NCI-H1092 (cell line): ENCODE measurements at regions not wholly inside any gene's neighbourhood (a gene's known extent, or its start where the extent isn't known, plus 50 kb on each side); places are given as distances from the start of the nearest gene placed in this dataset.

Experiments
- DNase-seq: peaks from one replicate; lab custom pipeline; 2025; lab: John Stamatoyannopoulos, UW

DNA sequence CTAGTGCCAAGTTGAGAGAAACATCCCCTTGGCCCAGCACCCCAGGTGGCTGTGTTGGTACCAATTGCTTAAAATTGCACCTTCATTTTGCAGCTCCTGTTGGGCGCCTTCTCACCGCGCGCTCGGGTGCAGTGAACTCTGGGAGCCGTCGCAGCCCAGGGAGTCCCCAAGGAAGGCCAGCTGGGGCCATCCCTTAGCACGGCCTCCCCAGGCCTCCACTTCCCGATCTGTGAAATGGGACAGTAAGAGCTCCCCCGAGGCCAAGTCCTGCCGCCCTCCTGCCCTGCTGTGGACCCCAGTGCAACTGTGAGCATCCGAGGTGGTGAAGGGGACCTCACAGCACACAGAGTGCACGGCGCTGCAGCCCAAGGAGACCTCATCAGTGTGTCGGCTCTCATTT is 1234.1 kb downstream of the BRD1 start:
- no peak for DNase-seq

DNA sequence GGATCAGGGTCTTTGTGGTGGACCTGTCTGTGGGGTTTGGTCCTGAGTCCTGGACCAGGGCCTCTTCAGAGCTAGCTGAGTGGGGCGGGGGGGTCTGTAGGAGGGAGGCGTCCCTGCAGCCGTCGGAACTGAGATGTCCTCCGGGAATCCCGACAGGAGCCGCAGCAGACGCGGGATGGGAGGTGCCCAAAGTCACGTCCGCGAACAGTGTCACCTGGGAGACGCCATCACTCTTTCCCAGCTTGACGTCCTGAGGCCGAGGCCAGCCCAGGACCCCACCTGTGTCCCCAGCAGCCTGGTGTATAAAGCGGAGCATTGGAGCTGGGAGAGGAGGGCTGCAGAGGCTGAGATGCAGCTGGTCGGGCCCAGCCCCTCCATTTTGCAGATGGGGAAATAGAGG is 1234.7 kb downstream of the BRD1 start:
- no peak for DNase-seq

DNA sequence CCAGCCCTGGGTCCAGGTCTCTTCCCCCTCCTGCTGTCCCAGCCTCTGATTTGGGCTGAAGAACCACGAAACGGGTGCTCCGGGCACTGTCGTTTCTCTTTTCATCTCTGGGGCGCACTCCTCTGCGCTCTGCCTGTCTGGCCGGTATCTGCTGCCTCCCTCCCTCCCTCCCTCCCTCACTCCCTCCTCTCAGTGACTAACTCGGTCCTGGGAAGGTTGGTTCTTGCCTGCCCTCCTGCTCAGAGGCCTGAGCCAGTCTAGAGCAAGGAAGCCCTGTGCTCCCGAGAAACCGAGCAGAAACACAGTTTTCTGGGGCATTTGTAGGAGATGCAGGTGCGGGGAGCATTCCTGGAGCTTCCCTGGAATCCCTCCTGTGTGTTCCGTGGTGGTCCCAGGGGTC is 1235.2 kb downstream of the BRD1 start:
- DNase-seq = no peak

DNA sequence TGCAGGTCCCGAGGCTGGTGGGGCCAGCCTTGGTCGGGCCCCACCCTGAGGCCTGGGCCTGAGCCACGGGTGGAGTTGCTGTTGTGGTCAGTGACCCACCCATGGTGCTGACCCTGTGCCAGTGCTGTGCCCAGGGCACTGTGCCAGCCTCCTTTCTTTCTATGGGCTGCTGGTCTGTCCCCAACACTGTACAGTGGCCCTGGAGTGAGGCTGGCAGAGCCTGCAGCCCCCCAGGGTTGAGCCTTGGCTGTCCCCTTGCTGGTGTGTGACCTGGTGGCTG is 1235.7 kb downstream of the BRD1 start:
- no peak for DNase-seq

DNA sequence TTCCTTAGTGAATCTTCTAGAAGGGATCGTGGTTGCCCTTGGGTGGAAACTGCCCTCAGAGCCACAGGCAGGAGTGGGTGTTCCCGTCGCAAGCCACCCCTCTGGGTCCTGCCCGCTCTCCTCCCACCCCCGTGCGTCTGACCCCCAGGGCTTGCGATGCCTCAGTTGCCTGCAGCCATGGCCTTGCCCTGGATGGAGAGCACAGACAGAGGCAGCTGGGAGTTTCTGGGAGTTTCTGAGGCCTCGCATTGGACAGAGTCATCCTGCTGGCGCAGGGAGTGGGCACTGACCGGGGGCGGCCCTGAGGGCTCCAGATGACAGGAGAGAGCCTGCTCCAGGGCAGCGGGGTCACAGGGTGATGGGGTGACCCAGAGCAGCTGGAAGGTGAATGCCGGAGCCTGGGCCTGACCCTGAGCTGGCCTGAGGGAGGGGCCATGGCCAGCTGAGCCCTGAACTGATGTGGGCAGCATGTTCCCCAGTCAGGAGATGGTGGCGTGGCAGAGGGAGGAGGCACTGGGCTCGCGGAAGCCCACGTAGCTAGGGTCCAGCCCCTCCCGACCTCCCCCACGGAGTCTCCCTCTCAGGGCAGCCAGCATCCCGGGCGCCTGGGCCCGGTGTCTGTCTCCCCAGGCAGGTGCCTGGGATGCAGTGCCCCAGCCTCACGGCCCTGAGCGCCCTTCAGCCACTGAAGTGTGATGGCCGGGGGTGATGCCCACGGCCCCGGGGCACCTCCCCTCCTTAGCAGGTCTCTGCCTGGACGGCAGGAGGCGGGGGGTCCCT is 1236.2 kb downstream of the BRD1 start:
- no peak for DNase-seq

DNA sequence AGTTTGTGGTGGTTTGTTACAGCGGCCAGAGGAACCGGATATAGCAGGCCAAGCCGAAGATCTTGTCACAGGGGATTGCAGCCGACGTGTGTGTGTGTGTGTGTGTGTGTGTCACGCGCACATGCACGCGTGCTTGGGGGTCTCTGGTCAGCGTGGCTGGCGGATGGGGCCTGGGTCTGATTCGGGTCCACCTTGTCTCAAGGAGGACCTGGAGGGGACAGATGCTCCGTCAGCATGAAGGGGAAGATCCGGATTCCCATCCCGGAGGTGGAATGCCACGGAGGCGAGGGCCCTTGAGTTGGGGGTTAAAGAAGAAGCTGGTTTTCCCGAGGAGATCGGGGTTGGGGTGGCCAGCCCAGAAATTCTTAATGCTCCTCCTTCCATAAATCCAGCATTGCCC is 1237.8 kb downstream of the BRD1 start:
- no peak for DNase-seq

DNA sequence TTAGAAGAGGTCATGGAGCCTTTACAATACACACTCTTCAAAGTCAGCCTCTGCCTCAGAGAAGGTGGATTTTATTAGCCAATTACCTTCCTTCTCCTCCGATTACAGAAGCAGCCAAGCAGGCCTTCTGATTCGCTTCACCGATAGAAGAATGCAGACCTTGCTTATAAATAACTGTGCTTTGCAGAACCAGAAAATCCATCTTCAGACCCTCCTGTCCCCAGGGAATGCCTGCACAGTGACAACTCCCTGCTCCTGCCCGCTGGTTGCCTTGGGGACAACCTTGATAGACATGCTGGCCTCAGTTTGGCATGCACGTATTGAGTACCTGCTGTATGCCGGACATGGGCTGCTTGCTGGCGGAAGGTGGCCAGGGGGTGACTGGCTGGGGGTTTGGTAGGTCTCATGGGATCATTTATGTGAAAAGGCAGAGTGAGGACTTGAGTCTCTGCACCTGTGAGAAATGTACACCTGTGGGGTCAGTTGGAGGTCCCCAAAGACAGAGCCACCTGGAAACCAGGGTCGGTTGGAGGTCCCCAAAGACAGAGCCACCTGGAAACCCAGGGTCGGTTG is 1238.7 kb downstream of the BRD1 start:
- no peak for DNase-seq

DNA sequence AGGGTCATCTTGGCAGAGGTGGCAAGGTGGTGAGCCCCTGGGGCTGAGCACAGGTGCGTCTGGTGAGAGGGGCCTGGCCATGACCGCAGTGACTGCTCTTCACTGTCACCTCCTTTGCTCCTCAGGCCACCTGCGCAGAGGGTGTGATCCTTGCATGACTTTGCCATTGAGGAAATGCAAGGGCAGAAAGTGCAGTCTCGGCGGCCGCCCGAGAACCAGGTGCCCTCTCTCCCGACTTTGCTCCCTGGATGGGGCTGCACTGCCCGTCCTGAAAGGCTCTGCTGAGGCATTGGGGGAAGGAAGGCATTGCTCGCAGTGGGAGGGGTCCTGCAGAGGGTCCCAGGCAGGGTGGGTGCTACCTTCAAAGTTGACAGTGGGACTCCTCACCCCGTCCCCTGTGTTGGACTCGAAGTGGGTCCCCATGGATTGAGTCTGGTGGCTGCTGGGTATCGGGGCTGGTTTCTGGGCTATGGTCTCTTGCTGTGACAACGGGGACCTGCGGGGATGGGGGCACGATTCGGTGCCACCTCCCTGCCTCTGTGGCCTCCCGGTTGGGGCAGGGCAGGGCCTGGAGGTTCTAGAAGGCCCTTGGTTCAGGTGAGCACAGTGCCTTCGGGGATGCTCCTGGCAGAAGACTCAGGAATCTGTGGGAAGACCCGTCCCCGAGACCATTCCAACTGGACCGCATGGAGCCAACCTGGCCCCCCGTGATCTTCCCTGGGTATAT is 1239.4 kb downstream of the BRD1 start:
- no peak for DNase-seq

DNA sequence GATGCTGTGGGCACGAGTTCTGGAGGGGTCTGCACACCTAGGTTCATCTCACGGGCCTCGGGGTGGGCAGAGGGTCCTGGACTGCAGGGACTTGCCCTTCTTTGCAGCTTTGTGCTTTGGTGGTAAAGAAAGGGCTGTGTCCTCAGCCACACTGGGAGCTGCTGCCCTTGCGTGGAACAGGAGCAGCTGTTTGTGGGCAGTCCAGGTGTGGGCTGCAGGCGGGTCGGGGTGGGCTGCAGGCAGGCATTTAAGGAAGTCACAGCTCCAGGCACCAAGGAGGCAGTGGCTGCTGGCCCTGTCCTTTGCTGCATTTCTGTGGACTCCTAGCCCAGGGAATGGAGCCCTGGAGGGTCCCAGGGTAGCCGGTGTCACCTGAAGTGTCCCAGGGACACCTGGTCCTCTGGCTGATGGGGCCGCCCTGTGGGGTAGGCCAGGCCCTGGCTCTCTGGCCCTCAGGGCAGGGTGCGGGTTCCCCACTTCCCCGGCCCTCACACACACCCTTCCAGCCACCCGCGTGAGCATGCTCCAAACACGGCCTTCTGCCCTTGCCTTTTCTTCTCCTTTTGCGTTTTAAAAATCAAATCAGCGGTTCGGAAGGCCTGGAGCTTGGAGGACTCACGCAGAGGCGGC is 1240.3 kb downstream of the BRD1 start:
- DNase-seq = no peak

DNA sequence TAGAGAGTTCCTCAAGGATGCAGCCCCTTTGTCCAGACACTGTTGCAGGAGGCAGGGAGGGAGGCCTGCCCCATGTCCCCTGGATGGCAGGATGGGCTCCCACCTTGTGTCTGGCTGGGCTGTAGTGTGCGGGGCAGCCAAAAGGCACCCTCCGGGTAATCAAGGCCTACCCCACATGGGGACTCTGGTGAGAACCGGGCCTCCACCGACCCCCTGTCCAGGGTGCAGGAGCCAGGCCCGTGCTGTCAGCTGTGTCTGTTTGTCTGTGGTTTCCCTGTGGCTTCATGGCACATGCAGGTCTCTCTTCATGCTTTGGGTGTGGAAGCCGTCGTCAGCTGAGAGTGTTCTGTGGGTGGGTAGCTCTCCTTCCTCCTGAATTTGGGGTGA is 1240.9 kb downstream of the BRD1 start:
- DNase-seq = no peak

DNA sequence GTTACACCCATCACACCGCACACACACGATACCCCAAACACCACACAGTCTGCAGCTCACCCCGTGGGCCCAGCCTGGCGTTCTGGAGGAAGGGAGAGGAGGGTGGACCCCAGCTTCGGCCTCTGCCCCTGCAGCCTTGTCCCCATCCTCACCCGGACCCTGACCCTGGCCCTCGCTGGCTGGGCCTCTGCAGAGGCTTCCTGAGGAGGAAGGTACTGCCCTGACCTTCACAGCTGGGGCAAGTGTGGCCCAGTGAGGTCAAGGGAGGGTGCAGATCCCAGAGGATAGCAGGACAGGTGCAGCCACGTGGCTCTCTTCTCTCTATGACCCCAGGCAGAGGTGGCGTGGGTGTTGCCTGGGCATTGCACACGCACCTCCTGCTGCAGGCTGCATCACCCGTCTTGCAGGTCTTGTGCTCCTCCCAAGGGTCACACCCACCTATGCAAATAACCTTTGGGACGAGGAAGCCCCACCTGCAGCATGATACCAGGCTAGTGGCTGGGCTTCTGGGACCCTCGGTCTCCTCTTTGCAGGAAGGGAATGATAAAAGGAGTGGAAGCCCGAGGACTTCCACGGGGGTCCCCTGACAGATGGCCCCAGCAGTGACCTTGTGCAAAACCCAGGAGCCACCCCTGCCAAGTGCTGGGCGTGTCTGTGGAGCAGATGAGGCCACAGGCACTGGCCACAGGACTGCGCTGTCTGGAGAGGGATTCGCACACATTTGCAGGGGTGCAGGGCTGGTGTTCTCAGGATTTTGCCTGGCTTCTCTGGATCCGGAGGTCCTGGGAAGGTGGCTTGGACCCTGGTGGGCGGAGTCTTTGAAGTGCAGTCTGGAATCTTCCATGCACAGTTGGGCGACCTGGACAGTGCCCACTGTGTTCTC is 1241.5 kb downstream of the BRD1 start:
- DNase-seq = no peak

DNA sequence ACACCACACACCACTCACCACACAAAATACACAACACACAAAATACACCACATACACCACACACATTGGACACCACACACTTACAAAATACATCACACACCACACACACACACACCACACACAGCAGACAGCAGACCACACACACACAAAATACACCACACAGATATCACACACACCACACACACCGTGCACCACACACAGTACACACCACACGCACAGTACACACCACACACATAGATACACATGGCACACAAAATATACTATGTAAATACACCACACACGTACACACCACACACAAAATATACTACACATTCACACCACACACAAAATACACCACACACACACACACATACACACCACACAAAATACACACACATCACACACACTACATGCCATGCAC is 1243.5 kb downstream of the BRD1 start:
- DNase-seq = no peak

DNA sequence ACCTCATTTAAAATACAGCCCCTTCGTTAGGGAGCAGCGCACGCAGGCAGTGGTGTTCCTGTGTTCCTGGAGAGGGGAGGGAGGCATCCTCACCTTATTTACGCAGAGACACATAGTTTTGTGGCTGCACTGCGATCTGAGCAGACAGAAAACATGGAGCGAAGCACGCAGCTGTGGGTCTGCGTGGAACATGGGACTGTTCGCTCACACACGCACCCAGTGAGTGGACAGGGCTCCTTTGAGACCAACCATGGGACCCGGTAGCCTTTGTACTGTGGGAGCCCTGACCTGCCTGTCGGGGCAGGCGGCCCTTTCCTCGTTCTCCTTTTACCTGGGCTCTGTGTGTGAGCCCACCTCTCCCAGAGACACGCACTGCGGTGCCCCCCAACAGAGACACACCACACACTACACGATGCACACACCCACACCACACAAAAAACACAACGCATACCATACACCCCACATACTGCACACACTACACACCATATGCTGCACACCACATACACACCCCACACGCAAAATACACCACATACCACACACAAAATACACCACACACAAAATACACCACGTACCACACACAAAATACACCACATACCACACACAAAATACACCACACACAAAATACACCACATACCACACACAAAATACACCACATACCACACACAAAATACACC is 1245.7 kb downstream of the BRD1 start:
- no peak for DNase-seq

DNA sequence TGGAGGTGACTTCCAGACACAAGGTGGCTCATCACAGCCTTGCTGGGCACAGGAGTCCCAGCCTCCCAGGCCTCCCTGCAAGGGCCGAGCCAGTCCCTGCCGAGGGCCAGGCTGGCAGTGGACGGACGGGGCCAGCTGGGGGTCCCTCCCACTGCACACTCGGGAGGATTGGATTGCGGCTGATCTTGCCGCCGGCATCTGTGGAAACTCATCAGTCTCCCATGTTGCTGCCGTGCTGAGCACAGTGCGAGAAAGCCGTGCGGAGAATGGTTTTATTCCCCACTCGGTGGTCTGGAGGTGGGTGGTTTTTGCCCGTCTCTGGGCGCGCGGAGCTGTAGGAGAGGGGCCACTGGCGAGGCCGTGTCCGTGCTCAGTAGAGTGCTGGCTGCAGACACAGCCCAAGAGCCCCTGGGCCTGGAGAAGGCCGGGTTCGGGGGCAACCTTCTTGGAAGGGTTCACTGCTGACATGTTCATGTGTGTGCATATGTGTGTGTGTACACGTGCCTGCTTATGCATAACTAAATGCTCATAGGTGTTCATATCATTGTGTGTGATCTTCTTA is 1246.4 kb downstream of the BRD1 start:
- no peak for DNase-seq

DNA sequence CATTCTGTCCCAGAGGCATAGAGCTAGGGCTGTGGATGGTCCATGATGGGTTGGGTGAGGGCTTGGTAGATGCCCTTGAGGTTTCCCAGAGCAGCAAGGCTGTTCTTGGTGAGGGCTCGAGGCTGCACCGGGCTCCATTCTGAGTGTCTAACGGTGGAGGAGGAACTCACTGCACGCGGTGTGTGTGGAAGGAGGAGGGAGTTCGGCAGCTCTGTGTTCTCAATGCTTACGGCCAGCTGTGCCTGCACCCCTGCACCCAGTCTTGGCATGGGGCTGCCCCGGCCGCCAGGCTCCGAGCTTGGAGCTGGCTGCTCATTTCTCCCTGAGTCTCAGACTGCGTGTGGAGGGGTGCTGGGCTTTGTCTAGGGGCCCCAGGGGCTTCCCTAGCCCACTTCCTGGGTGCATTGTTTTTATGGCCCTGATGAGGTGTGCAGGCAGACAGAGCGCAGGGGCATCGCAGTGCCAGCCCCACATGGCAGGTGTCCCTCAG is 1247.1 kb downstream of the BRD1 start:
- DNase-seq = no peak

DNA sequence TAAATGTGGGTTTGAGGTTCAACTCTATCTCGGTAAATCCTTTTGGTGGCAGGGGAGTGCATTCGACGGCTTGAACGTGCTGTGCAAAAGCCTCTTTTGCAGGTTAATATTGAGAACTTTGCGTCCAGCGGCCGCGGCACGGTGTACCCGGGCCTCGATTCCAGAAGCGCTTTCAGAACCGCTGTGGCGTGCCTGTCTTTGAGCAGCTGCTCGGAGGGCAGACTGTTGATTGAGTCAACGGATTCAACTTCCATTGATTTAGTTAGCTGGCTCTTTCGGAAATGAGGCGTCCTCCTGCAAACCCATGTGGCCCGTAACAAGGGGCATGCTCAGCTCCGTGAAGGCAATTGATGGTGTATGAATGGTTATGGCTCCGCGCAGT is 1247.8 kb downstream of the BRD1 start:
- no peak for DNase-seq

DNA sequence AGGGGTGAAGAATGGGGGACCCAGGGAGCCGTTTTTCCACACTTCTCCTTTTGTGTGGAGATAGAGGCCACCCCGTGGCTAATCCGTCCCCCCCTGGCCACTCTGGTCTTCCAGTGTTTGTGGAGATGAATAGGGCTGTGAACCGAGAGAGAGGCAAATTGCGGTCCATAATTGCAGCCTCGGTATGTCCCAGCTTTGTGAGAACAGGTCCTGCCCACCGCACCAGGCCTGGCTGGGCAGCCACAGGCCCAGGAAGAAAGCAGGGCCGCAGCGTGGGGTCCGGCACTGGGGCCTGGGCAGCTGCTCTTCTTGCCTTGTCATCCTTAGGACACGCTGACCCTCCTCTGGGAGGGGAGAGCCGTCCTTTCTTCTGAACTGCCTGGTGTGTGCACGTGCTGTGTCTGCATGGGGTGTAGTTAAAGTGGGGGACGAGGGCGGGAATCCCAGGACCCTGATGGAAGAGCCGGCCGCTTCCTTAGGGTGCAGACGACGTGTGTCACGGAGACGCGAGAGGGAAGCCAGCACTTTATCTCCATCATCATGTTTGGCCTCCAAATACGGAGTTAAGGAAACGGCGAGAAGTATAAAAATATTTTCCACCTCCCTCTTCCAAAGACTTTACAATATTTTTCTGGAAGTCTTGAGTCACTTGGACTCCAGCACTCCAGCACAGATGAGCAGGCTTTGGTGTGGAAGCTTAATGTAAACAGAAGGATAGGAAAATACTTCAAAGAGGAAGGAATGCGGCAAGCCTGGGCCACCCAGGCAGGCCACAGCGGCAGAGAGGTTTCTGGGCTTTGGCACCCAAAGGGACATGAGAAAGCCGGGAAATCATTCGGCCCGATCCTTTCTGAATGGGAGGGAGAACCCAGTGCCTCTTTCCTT is 1248.4 kb downstream of the BRD1 start:
- no peak for DNase-seq

DNA sequence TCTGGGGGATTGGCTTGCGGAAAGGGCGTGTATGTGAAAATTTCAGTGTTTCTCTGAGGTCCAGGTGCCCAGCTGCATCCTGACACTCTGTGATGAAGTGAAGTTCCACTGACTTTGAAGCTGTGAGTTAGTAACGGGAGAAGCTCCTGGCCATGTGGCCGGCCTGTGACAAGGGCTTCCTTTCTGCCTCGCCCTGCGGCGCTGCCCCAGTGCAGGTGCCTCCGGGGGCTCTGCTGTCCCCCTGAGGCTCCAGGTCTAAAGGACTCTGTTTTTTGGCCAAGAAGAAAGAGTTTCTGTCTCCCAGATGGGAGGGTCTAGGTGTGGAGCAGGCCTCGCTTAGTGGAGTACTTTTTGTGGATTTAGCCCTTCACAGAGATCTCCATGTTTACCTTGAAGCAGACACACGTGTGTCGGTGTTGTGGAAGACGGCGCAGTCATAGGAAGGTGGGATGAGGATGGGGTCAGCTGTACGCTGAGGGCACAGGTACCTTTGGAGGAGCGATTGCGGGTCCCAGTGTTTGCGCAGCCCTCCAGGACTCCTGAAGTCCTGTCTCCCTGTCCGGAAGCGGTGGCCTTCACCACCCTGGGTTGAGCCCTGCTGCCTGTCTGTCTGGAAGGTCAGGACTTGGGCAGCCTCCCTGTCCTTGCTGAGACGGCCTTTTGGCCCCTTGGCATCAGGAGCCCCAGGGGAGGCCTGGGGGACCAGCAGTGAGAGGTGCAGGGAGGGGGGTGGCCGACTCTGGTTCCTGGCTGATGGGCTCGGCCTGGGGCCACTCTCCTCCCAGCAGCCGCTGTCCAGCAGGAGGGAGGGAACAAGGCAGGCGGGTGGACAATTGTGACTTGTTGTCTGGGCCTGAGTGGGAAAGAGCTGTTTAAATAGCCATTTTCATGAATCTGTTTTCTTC is 1249.3 kb downstream of the BRD1 start:
- no peak for DNase-seq

DNA sequence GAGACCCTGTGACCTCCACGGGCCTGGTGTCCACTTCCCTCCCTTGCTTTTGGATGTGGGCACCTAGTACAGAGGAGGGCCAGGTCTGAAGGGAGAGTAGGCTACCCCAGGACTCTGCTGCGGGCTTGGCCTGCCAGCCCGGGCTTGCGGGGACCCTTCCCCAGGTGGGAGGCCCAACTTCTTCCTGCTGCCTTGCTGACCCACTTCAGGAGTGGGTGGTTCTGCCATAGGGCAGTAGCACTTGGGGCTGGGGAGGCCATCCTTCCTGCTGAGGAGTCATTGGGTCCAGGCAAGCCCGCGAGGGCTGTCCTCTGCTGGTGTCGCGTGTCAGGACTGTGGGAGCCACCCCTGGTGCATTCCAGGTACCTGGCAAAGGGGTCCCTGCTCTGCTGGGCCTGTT is 1250.0 kb downstream of the BRD1 start:
- DNase-seq = no peak
